SK-MEL-5 (cell line): ENCODE measurements at regions not wholly inside any gene's neighbourhood (a gene's known extent, or its start where the extent isn't known, plus 50 kb on each side); places are given as distances from the start of the nearest gene placed in this dataset.
"Not testable (repeated sequence)": the region's sequence is repeated elsewhere in the genome, so short reads cannot be mapped to it uniquely, and the experiment has no call there.

Source experiments
- DNase-seq: peaks from one replicate; pipeline ENCODE4 v3.0.0-alpha.2; 2016; ENCODE audit warnings: low read depth, low spot score
- in situ Hi-C: cut with HindIII; loops from 2 replicates; pipeline ENCODE4 v1.10.0; 2016; ENCODE audit warnings: low sequenced_read_pairs, high pct_unique_total_duplicates, low pct_unique_long_range_greater_than_20kb

GRCh38 chr16:64375391-64375980 is 746.4 kb downstream of the CDH11 start:
- in situ Hi-C loops = no loop called here
- DNase-seq = no peak

- in situ Hi-C loops = no loop called here
- DNase-seq = no peak
Measured at GRCh38 chr16:64370112-64370511, 751.8 kb downstream of the CDH11 start.

GRCh38 chr16:64365448-64365931 is 756.4 kb downstream of the CDH11 start:
- DNase-seq = no peak
- in situ Hi-C loops = no loop called here

- DNase-seq = no peak
- in situ Hi-C loops = no loop called here
Measured at GRCh38 chr16:64364894-64365293, 757.0 kb downstream of the CDH11 start.

GRCh38 chr16:64364416-64364815 is 757.4 kb downstream of the CDH11 start:
- in situ Hi-C loops = no loop called here
- DNase-seq = no peak

- in situ Hi-C loops = no loop called here
Measured at GRCh38 chr16:64364016-64364415, 757.8 kb downstream of the CDH11 start.

GRCh38 chr16:64363039-64363438 is 758.8 kb downstream of the CDH11 start:
- in situ Hi-C loops = no loop called here
- no peak for DNase-seq

More at GRCh38 chr16:64364016-64364415, 757.8 kb downstream of the CDH11 start:
- no peak for DNase-seq

- in situ Hi-C loops = no loop called here
- no peak for DNase-seq
Measured at GRCh38 chr16:64362193-64362592, 759.7 kb downstream of the CDH11 start.

GRCh38 chr16:64361753-64362152 is 760.1 kb downstream of the CDH11 start:
- in situ Hi-C loops = no loop called here
- no peak for DNase-seq

- no peak for DNase-seq
- in situ Hi-C loops = no loop called here
Measured at GRCh38 chr16:64358291-64358690, 763.6 kb downstream of the CDH11 start.

- no peak for DNase-seq
- in situ Hi-C loops = no loop called here
Measured at GRCh38 chr16:64356267-64356666, 765.6 kb downstream of the CDH11 start.

GRCh38 chr16:64352246-64352645 is 769.6 kb downstream of the CDH11 start:
- DNase-seq = no peak
- in situ Hi-C loops = no loop called here

- DNase-seq = no peak
- in situ Hi-C loops = no loop called here
Measured at GRCh38 chr16:64351121-64351520, 770.7 kb downstream of the CDH11 start.

GRCh38 chr16:64346080-64346479 is 775.8 kb downstream of the CDH11 start:
- in situ Hi-C loops = no loop called here
- DNase-seq = no peak

- DNase-seq = no peak
- in situ Hi-C loops = no loop called here
Measured at GRCh38 chr16:64345142-64345541, 776.7 kb downstream of the CDH11 start.

GRCh38 chr16:64343820-64344443 is 777.9 kb downstream of the CDH11 start:
- DNase-seq, in situ Hi-C loops: not testable (repeated sequence)

- in situ Hi-C loops = no loop called here
- no peak for DNase-seq
Measured at GRCh38 chr16:64343061-64343819, 778.6 kb downstream of the CDH11 start.

- DNase-seq, in situ Hi-C loops: not testable (repeated sequence)
Measured at GRCh38 chr16:64341336-64341735, 780.5 kb downstream of the CDH11 start.
